BJ (cell line): ENCODE measurements at regions not wholly inside any gene's neighbourhood (a gene's known extent, or its start where the extent isn't known, plus 50 kb on each side); places are given as distances from the start of the nearest gene placed in this dataset.

Experiments
- CTCF ChIA-PET: fragments of 350-600 bp; formaldehyde crosslinking; extraction: SDS; loops from one replicate; lab custom pipeline; 2021; ENCODE audit warnings: antibody characterized with exemption, inconsistent platforms; lab: Yijun Ruan, JAX
- POLR2A ChIA-PET: fragments of 300-600 bp; sonication (Branson Sonifier 250); formaldehyde crosslinking; extraction: SDS; loops from one replicate; lab custom pipeline; 2021; ENCODE audit warnings: antibody characterized with exemption; lab: Charles Lee
- DNase-seq: peaks from one replicate; pipeline ENCODE4 v3.0.0-alpha.2; 2011; ENCODE audit warnings: low read depth
- H3K27me3 ChIP-seq: 2 replicates; pipeline ENCODE4 v1.6.0; 2011; ENCODE audit warnings: low read length; ENCODE audit not compliant: control insufficient read depth, insufficient read depth
- H3K36me3 ChIP-seq: 2 replicates; pipeline ENCODE4 v1.5.1; 2011; ENCODE audit warnings: low read length; ENCODE audit not compliant: control insufficient read depth, insufficient read depth
- H3K4me3 ChIP-seq: 2 replicates; pipeline ENCODE4 v1.5.1; 2011; ENCODE audit warnings: low read depth, mild to moderate bottlenecking, control low read depth, low read length
- CTCF ChIP-seq: IDR thresholded peaks from 2 replicates; pipeline ENCODE4 v1.5.1; 2011; ENCODE audit warnings: low read depth, mild to moderate bottlenecking, control low read depth, inconsistent platforms, low read length, moderate library complexity; ENCODE audit not compliant: insufficient read depth

GRCh38 chr2:9100080-9100876, 96.8 kb upstream of the MBOAT2 start:
- Histone ChIP-seq H3K36me3 (no peaks in the 10 kb centered on the region), H3K4me3 (no peak overlapping the region), H3K27me3 (no peaks in the 10 kb centered on the region)
- POLR2A ChIA-PET, result no interaction called here
- no peak for DNase-seq
- CTCF ChIA-PET, result interaction anchor here (1.2 to 1.5 kb wide), 2 partner anchors 9 to 11 kb away, joined by 3 read pairs; no protein-coding TSS in a partner anchor
- no peak for TF ChIP-seq CTCF

- Histone ChIP-seq H3K36me3 (no peaks in the 10 kb centered on the region), H3K4me3 (no peak overlapping the region), H3K27me3 (no peaks in the 10 kb centered on the region)
- ChIA-PET POLR2A (no interaction called here), CTCF (no interaction called here)
- DNase-seq, result no peak
- TF ChIP-seq CTCF, result no peak
Observed at GRCh38 chr2:9099341-9099751, 95.9 kb upstream of the MBOAT2 start.

- DNase-seq, result no peak
- no peak for TF ChIP-seq CTCF
- H3K27me3 ChIP-seq, result no peaks in the 10 kb centered on the region
- ChIA-PET POLR2A (no interaction called here), CTCF (interaction anchor here (1.2 kb wide), 1 partner anchor 13 kb away, joined by 3 read pairs; no protein-coding TSS in a partner anchor)
- no peaks in the 10 kb centered on the region for H3K36me3 ChIP-seq
- H3K4me3 ChIP-seq, result no peak overlapping the region
Observed at GRCh38 chr2:9097892-9098291, 94.4 kb upstream of the MBOAT2 start.

GRCh38 chr2:9097239-9097638, 93.8 kb upstream of the MBOAT2 start:
- H3K4me3 ChIP-seq, result no peak overlapping the region
- CTCF ChIA-PET, result interaction anchor here (1.2 kb wide), 1 partner anchor 14 kb away, joined by 3 read pairs; no protein-coding TSS in a partner anchor
- POLR2A ChIA-PET, result no interaction called here

More at GRCh38 chr2:9097239-9097638, 93.8 kb upstream of the MBOAT2 start:
- no peak for TF ChIP-seq CTCF
- H3K27me3 ChIP-seq, result no peaks in the 10 kb centered on the region
- no peaks in the 10 kb centered on the region for H3K36me3 ChIP-seq
- no peak for DNase-seq
